NCI-H2171 treated with DMSO at 0.1 percent for 48 hours (cell line): ENCODE measurements at regions not wholly inside any gene's neighbourhood (a gene's known extent, or its start where the extent isn't known, plus 50 kb on each side); places are given as distances from the start of the nearest gene placed in this dataset.
"Not testable (repeated sequence)": the region's sequence is repeated elsewhere in the genome, so short reads cannot be mapped to it uniquely, and the experiment has no call there.

Source experiments
- DNase-seq: peaks from one replicate; lab custom pipeline; 2025; lab: John Stamatoyannopoulos, UW

- DNase-seq = no peak
Measured at GRCh38 chr19:28152195-28152594, 1060.8 kb downstream of the UQCRFS1 start.

GRCh38 chr19:28150129-28150528, 1062.8 kb downstream of the UQCRFS1 start:
- DNase-seq = no peak

- DNase-seq = no peak
Measured at GRCh38 chr19:28148554-28148953, 1064.4 kb downstream of the UQCRFS1 start.

GRCh38 chr19:28142258-28142657, 1070.7 kb downstream of the UQCRFS1 start:
- DNase-seq = no peak

- DNase-seq = no peak
Measured at GRCh38 chr19:28140201-28140600, 1072.8 kb downstream of the UQCRFS1 start.

- DNase-seq = no peak
Measured at GRCh38 chr19:28137772-28138171, 1075.2 kb downstream of the UQCRFS1 start.

- no peak for DNase-seq
Measured at GRCh38 chr19:28136796-28137195, 1076.2 kb downstream of the UQCRFS1 start.

- no peak for DNase-seq
Measured at GRCh38 chr19:28135825-28136224, 1077.1 kb downstream of the UQCRFS1 start.

- DNase-seq = no peak
Measured at GRCh38 chr19:28134311-28134710, 1078.6 kb downstream of the UQCRFS1 start.

- not testable (repeated sequence) for DNase-seq
Measured at GRCh38 chr19:28130881-28131280, 1082.1 kb downstream of the UQCRFS1 start.

- DNase-seq = no peak
Measured at GRCh38 chr19:28130066-28130511, 1082.9 kb downstream of the UQCRFS1 start.

- no peak for DNase-seq
Measured at GRCh38 chr19:28128341-28128740, 1084.6 kb downstream of the UQCRFS1 start.

GRCh38 chr19:28126135-28126898, 1086.6 kb downstream of the UQCRFS1 start:
- DNase-seq = no peak

GRCh38 chr19:28122734-28123133, 1090.2 kb downstream of the UQCRFS1 start:
- no peak for DNase-seq

GRCh38 chr19:28118235-28118634, 1094.7 kb downstream of the UQCRFS1 start:
- DNase-seq = no peak

GRCh38 chr19:28117143-28117542, 1095.8 kb downstream of the UQCRFS1 start:
- no peak for DNase-seq

GRCh38 chr19:28116379-28116778, 1096.6 kb downstream of the UQCRFS1 start:
- not testable (repeated sequence) for DNase-seq

GRCh38 chr19:28103921-28104320, 1109.0 kb downstream of the UQCRFS1 start:
- no peak for DNase-seq

GRCh38 chr19:28084659-28085157, 1128.2 kb downstream of the UQCRFS1 start:
- not testable (repeated sequence) for DNase-seq

- no peak for DNase-seq
Measured at GRCh38 chr19:28076628-28077027, 1136.3 kb downstream of the UQCRFS1 start.

- no peak for DNase-seq
Measured at GRCh38 chr19:28075229-28075628, 1137.7 kb downstream of the UQCRFS1 start.

GRCh38 chr19:28074773-28075172, 1138.2 kb downstream of the UQCRFS1 start:
- DNase-seq = no peak

GRCh38 chr19:28067882-28068281, 1145.1 kb downstream of the UQCRFS1 start:
- no peak for DNase-seq

GRCh38 chr19:28066988-28067387, 1146.0 kb downstream of the UQCRFS1 start:
- DNase-seq = no peak
